Panc1 (cell line): ENCODE measurements at regions not wholly inside any gene's neighbourhood (a gene's known extent, or its start where the extent isn't known, plus 50 kb on each side); places are given as distances from the start of the nearest gene placed in this dataset.
A peak's percentile ranks its signal among the peaks of the same experiment; 100 is the strongest.

Experiments
- ATAC-seq: fragments of 200-7000 bp; cut with Tn5 transposase; 2 replicates; pipeline ENCODE4 v1.9.1; 2020; ENCODE audit warnings: mild to moderate bottlenecking, moderate library complexity
- BruUV-seq: library from RNA; stranded (reverse); fragments of 400-500 nt; replicated peaks from 2 replicates; lab custom pipeline; 2021; lab: Mats Ljungman, UMichigan
- CTCF ChIA-PET: fragments of 300-600 bp; sonication (Branson Sonifier 250); formaldehyde crosslinking; loops from one replicate; lab custom pipeline; 2022; ENCODE audit warnings: antibody characterized with exemption; lab: Charles Lee
- POLR2A ChIA-PET: fragments of 300-600 bp; sonication (Branson Sonifier 250); formaldehyde crosslinking; loops from one replicate; lab custom pipeline; 2022; ENCODE audit warnings: antibody characterized with exemption; lab: Charles Lee
- DNase-seq: peaks from one replicate; pipeline ENCODE4 v3.0.0-alpha.2; 2010; ENCODE audit warnings: low read depth, low spot score
- H3K27ac ChIP-seq: 2 replicates; pipeline ENCODE4 v1.5.1; 2011; ENCODE audit warnings: mild to moderate bottlenecking, low read length, inconsistent platforms
- H3K27me3 ChIP-seq: fragments of 200-500 bp; sonication (Bioruptor generic); 2 replicates; pipeline ENCODE4 v1.6.0; 2014; ENCODE audit warnings: low read length, inconsistent platforms; ENCODE audit not compliant: control insufficient read depth, insufficient read depth
- H3K36me3 ChIP-seq: fragments of 200-500 bp; sonication (Bioruptor generic); 2 replicates; pipeline ENCODE4 v1.5.1; 2014; ENCODE audit warnings: inconsistent platforms, mild to moderate bottlenecking, low read length, moderate library complexity; ENCODE audit not compliant: control insufficient read depth, insufficient read depth
- H3K4me1 ChIP-seq: 2 replicates; pipeline ENCODE4 v1.5.1; 2011; ENCODE audit warnings: inconsistent platforms, mild to moderate bottlenecking, low read length, moderate library complexity; ENCODE audit not compliant: control insufficient read depth, insufficient read depth
- H3K4me3 ChIP-seq, 2 experiments: 2 replicates each; pipeline ENCODE4 v1.5.1; 2011 to 2012; ENCODE audit warnings: low read depth in 2 of 2, low read length in 2 of 2, mild to moderate bottlenecking in 2 of 2, inconsistent platforms in 1 of 2, moderate library complexity in 1 of 2
- H3K9me3 ChIP-seq: fragments of 200-500 bp; sonication (Bioruptor generic); 2 replicates; pipeline ENCODE4 v1.5.1; 2014; ENCODE audit warnings: low read depth, mild to moderate bottlenecking, inconsistent platforms, low read length, moderate library complexity; ENCODE audit not compliant: control insufficient read depth, insufficient read depth
- POLR2AphosphoS5 ChIP-seq: IDR thresholded peaks from 2 replicates; pipeline ENCODE4 v1.6.1; 2012; ENCODE audit warnings: mild to moderate bottlenecking, low read depth, low read length, moderate library complexity
- REST ChIP-seq, 2 experiments: IDR thresholded peaks; 2 replicates each; pipeline ENCODE4 v1.6.1; 2011 to 2012; ENCODE audit warnings: low read depth in 2 of 2, control low read depth in 1 of 2, low read length in 1 of 2, mild to moderate bottlenecking in 1 of 2, moderate library complexity in 1 of 2; ENCODE audit not compliant: insufficient read depth in 1 of 2
- SIN3A ChIP-seq: IDR thresholded peaks from 2 replicates; pipeline ENCODE4 v1.6.1; 2012; ENCODE audit warnings: low read depth, mild to moderate bottlenecking, low read length, moderate library complexity, borderline replicate concordance; ENCODE audit not compliant: insufficient read depth
- TCF7L2 ChIP-seq: IDR thresholded peaks from 2 replicates; pipeline ENCODE4 v1.6.1; 2011; ENCODE audit warnings: mild to moderate bottlenecking, low read depth, low read length, inconsistent platforms
- in situ Hi-C: cut with HindIII; loops from 2 replicates; pipeline ENCODE4 v1.10.0; 2016; ENCODE audit warnings: low sequenced_read_pairs, low pct_unique_long_range_greater_than_20kb
- intact Hi-C: fragments of 100-400 bp; cut with micrococcal nuclease; formaldehyde crosslinking; loops from one replicate; pipeline ENCODE4 v1.10.0; 2022; ENCODE audit not compliant: unreplicated experiment
- TF ChIP-seq, protein P1 (sequence below): fragments of 450-650 bp; IDR thresholded peaks from 2 replicates; pipeline ENCODE4 v1.5.1; 2017; ENCODE audit warnings: mild to moderate bottlenecking

DNA sequence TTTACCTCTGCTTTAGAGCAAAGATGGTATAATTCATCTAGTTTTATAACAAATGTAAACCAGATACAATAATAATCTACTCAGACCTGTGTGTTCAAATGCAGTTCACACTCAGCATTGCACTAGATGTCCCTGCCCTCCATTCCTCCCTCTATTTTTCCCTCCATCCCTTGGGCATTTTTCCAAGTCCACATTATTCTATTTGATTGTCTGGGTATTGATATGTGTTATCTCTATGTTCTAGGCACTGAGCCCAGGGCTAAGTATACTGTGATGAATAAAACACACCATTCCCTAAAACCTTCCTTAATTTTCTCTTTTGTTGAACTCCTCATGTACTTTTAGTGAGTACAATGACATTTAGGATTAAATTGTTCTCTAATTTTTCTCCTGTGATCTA is 66.2 kb upstream of the HMCN1 start:
- no peak for ATAC-seq
- DNase-seq = no peak
- in situ Hi-C loops = no loop called here
- Histone ChIP-seq H3K4me3 (no peak overlapping the region), H3K9me3 (no peaks in the 10 kb centered on the region), H3K27ac (peak overlapping the region; percentile 35; the same call in 1 of the 2 replicates), H3K36me3 (no peaks in the 10 kb centered on the region), H3K27me3 (no peaks in the 10 kb centered on the region), H3K4me1 (peaks cover 12% of the 10 kb centered on the region)
- TF ChIP-seq POLR2AphosphoS5 (no peak), SIN3A (no peak), REST (IDR thresholded peaks at IDR 0.05; ENCODE audit: insufficient read depth in 1 of 2, low read depth in 2 of 2, low read length in 1 of 2) (no peak), TCF7L2 (no peak)
- TF ChIP-seq, protein P1, sequence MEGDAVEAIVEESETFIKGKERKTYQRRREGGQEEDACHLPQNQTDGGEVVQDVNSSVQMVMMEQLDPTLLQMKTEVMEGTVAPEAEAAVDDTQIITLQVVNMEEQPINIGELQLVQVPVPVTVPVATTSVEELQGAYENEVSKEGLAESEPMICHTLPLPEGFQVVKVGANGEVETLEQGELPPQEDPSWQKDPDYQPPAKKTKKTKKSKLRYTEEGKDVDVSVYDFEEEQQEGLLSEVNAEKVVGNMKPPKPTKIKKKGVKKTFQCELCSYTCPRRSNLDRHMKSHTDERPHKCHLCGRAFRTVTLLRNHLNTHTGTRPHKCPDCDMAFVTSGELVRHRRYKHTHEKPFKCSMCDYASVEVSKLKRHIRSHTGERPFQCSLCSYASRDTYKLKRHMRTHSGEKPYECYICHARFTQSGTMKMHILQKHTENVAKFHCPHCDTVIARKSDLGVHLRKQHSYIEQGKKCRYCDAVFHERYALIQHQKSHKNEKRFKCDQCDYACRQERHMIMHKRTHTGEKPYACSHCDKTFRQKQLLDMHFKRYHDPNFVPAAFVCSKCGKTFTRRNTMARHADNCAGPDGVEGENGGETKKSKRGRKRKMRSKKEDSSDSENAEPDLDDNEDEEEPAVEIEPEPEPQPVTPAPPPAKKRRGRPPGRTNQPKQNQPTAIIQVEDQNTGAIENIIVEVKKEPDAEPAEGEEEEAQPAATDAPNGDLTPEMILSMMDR = no peak
- POLR2A ChIA-PET = no interaction called here
- intact Hi-C loops = no loop called here
- CTCF ChIA-PET = no interaction called here
- BruUV-seq = no TSS peak

- ChIA-PET POLR2A (no interaction called here), CTCF (no interaction called here)
- H3K4me3 ChIP-seq = no peak overlapping the region
- no peaks in the 10 kb centered on the region for H3K9me3 ChIP-seq
- BruUV-seq = no TSS peak
- TF ChIP-seq REST (IDR thresholded peaks at IDR 0.05; ENCODE audit: insufficient read depth in 1 of 2, low read depth in 2 of 2, low read length in 1 of 2) (no peak), TCF7L2 (no peak), POLR2AphosphoS5 (no peak), SIN3A (no peak)
- TF ChIP-seq, protein P1 = no peak
- in situ Hi-C loops = no loop called here
- no peaks in the 10 kb centered on the region for H3K27me3 ChIP-seq
- DNase-seq (no peak), ATAC-seq (no peak)
- H3K27ac ChIP-seq = peak overlapping the region; percentile 49; the same call in 1 of the 2 replicates
- H3K36me3 ChIP-seq = no peaks in the 10 kb centered on the region
- intact Hi-C loops = no loop called here
- peaks cover 12% of the 10 kb centered on the region for H3K4me1 ChIP-seq
These were observed 67.6 kb upstream of the HMCN1 start for GRCh38 chr1:185666582-185666981.
